Bone marrow (tissue), 2 donors: ENCODE measurements at regions not wholly inside any gene's neighbourhood (a gene's known extent, or its start where the extent isn't known, plus 50 kb on each side); places are given as distances from the start of the nearest gene placed in this dataset.
"Not testable (repeated sequence)": the region's sequence is repeated elsewhere in the genome, so short reads cannot be mapped to it uniquely, and the experiment has no call there.

ENCODE experiments used
- DNase-seq, 2 donors: peaks; one replicate each; lab custom pipeline; 2025; lab: John Stamatoyannopoulos, UW

DNA sequence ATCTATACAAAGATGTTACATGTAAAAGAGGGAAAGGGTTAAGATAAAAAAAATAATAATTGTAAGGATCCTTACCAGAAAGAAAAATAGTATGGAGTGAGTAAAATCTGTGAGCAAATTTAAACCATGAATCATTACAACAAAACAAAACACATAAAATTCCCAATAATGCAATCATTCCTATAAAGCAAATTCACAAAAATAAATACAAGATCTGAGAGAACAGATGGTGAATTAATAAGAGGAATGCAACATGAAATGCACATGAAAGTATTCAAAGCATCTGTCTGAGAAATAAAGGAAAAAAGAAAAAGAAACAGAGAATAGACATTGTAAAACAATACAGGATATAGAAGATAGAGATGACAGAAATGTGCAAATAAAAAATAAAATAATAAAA, 681.5 kb upstream of the KLHL1 start:
- no peak for DNase-seq

DNA sequence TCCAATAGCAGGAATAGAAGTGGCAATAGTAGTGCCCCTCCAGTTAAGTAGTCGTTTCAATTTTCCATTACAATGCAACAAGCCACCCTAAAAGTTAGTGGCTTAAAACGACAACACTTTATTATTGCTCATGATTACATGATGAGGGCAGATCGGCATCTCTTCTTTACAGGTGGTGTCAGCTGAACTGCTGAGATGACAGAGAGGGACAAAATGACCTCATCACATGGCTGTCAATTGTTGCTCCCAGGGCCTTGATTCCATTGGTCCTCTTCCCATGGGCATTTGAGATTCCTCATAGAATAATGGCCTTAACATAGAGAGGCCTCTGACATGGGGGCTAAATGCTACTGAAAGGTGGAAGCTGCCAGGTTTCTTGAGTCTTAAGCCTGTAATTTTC, 679.8 kb upstream of the KLHL1 start:
- DNase-seq = no peak

DNA sequence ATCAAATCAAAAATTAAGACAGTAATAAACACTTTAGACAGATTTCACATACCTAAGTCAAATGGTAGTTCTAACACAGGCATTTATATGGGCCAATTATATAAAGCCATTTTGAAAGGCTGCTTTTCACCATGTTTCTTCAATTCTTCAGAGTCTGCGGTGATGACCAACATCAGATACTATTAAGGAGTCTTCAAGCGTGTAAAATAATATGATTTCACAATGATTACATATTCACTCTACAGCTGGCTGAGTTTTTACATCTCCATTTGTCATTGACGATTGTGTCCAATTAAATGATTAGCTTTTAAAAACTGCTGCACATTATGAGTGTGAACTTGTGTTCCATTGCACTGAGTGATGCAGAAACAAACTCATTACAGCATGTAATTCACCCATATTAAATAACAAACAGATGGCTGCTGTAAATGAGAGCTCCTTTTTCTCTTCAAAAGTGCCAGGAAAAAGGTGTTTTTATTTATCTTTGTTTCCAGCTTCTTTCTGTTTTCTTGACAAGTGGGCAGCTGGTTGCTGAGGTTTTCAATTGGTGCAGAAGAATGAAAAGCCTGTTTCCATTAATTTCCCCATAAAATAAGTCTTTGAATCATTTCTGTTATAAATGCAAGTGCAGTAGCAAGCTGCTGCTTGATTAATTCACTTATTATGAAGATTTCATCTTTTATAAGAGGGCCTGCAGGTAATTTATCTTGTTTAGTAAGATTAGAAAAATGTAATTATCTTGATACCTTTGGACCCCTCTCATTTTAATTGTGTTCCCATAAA, 676.1 kb upstream of the KLHL1 start:
- no peak for DNase-seq

DNA sequence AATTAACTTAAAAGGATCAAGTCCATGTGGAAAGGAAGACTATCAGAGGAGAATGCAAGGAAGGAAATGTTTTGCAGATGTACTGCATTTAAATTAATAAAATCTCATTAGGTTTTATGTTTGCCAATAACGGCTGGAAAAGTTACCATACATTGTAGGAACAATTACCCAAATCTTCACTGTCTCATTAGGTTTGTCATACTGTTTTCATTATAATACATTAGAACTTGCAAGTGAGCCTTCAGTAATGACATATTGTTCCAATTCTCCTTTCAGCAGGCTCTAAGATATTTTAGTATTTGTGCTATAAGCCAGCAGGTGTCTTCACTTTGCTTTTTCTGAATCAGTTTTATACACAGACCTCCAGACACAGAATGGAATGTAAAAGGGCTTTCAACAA, 661.6 kb upstream of the KLHL1 start:
- no peak for DNase-seq

DNA sequence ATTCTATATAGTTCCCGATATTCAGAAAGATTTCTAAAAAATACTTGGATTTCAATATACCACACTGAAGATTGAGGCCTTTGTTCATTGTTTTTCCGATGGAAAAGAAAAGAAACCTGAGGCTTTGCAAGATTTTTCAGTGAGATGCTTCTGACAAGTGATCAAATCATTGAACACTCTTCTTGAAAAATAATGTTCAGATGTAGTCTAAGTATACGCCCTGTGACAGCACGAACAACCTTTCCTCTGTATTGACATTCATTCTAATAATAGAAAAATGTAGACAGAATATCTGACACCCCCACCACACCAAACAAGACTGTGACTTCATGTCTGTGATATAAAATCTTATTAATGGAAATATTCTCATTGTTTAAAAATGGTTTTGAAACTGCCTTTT, 650.7 kb upstream of the KLHL1 start:
- no peak for DNase-seq

DNA sequence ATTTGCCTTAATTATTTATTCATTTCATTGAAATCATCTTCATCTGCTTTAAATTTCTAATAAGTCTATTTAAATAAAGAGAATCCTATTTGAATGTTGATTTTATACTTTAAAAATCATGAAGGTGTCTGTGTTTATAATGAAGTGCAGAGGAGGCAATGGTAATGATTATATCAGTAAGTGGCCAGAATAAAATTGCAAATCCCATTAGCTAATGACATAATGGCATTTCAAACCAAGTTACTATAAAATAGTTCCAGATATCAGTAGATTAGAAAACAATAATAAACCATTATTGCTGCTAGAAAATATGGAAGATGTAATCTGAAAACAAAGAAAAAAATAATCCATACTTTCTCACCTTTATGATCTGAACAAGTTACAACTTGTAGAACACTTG, 647.8 kb upstream of the KLHL1 start:
- no peak for DNase-seq

DNA sequence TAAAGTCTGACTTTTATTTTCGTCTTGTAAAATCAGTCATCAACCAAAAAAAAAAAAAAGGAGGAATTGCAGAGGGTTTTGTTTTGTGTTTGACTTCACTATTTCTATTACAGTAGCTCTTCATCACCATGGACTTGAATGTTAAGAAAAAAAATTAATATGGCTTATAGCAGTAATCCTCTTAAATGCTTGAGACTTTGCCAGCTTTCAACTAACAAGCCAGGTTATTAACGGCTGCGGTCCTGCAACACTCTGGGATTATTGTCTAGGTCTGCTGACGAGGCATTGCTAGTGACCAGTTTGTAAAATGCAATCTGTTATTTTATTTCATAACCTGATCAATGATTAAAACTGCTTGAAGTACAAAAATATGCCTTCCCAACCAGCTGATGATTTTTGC, 647.2 kb upstream of the KLHL1 start:
- DNase-seq = no peak

DNA sequence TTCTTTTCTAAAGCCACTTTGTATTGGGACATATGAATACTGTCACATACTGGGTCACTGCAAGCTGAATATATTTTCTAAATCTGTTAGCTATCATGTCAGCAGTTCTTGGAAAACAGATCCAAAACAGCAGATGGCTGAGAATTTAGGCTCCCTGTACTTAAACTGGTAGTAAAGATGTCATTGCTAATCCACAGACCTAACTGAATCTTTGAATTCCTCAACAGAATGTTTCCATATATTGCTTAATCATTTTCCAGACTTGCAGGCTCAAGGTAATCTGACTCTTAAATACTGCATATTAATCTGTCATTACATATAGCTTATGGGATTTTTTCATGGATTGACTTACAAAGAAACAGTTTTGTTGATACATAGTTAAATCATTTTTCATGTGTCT, 639.0 kb upstream of the KLHL1 start:
- no peak for DNase-seq

DNA sequence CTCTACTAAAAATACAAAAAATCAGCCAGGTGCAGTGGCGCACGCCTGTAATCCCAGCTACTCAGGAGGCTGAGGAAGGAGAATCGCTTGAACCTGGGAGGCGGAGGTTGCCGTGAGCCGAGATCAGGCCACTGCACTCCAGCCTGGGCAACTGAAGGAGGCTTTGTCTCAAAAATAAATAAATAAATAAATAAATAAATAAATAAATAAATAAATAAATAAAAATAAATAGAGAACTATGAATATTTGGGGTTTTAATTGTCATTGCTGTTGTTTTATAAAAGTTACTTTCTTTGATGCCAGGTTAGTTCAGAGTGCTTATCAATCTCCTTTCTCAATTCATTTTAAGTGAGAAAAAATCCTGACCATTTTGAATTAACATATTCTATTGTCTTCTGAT, 638.2 kb upstream of the KLHL1 start:
- not testable (repeated sequence) for DNase-seq

DNA sequence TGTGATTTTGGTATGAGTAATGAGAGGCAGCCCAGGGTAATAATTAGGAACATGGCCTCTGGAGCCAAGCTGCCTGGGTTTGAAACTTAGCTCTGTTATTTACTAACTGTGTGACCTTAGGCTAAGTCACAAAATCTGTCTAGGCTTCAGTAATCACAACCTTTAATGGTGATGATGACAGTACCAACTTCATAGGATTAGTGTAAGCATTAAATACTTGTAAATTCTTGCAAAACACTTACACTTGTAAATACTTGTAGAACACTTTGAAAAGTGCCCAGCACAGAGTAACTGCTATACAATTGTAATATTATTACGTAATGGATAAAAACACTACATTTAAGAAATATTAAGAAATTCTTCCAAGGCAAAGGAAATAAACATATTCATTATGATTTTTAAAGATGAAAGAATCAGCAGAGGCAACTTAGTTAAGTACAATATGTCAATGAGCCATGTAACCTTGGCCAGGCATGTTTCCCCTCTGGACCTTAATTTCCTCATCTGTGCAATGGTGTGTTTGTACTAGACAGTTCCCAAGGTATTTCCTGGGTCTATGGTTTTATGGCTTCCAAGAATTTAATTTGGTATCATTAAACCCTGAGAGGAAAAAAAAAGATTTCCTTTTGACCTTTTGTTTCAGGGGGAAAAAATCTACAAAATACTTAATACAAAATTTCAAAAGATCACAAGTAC, 628.5 kb upstream of the KLHL1 start:
- no peak for DNase-seq

DNA sequence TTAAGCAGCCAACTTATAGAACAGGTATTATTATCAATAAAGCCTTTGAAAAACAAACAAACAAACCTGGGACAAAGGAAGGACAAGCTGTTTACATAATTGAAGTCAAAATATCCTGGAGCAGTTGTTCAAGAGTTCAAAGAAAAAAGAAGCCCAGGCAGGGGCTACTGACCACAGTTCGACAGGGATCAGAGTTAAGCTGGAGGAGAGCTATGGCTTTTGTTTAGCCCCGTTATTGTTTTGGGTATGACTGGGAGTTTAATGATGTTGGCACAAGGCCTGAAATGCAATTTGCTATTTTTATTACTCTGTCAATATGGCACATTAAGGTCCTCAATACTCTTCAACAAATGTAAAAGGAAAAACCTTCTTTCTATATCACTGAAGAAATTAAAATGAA, 624.4 kb upstream of the KLHL1 start:
- no peak for DNase-seq

DNA sequence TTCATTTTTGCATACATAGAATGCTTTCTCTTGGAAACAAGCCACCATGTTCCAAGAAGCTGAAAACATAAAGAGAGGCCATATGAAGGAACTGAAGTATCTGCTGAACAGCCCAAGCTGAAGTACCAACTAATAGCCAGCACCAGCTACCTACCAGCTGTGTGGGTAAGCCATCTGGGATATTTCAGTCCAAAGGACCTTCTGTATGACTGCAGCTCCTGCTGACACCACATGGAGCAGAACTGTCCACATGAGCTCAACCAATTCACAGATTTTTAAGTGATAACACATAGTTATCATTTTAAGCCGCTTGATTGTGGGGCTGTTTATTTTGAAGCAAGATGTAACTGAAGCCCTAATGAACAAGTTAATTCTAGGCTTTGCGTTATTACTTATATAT, 621.1 kb upstream of the KLHL1 start:
- no peak for DNase-seq

DNA sequence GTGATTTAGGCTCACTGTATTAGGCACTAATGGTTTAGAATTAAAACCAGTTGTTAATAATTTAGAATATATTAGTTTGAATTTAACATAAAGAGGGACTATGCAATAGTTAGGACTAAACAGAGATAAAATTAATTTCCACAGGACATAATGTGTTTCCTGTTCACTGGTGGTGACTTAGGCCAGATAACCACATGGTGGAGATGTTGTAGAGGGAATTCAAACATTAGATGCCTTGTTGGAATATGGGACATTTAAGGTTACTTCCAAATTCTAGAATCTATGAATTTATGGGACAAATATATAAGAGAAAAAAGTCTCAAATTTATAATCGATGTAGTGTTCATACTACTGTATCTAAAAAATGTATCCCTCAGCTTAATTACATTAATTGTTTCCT, 615.5 kb upstream of the KLHL1 start:
- no peak for DNase-seq

DNA sequence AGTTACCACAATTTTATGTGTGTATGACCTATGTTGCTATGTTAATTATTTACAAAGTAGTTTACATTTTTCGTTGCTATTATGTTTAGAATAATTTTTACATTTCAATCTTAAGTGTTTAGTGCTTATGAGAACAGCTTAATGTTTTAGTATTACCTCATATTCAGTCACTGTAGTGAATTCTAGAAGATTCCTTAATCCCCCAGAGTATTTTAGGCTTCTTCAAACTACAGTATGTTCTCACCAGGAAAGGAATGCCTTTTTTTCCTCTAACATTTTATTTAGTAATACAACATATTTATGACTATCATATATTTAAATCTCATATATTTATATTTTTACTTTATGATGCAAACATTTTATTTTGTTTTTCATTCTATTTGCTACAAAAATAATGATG, 612.1 kb upstream of the KLHL1 start:
- no peak for DNase-seq

DNA sequence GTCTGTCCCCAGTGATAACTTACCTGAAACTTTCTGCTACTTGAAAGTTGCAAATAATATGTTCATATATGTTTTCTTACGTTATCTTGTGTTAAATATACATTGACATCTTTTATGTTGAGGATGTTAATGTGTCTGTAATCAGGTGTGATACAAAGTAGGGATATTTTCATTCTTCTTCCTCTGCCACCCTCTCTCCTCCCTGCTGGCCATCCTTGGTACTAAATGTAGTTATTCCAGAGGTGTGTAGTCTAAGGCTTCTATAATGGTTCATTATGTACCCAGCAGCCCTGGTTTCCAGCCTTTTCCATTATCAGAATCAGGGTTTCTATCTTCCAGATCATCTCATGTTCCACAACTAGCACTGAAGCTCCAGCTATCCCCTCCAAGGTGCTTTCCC, 606.7 kb upstream of the KLHL1 start:
- no peak for DNase-seq

DNA sequence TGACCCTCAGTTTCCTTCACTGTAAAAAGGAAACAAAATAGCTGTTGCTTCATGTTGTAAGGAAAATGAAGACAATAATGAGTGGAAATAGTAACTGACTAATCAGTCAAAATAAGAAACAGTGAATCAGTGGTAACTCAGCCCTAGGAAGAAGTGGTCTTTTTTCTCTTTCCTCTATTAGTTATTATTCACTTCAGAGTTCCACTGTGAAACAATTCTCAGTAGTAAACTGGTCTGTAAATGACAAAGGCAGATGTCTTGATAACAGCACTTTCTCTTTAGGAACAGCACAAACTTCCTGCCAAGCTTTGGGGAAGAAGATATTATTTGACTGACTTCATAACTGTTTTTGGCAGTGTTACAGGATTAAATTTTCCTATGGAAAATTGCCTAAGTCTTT, 600.5 kb upstream of the KLHL1 start:
- no peak for DNase-seq

DNA sequence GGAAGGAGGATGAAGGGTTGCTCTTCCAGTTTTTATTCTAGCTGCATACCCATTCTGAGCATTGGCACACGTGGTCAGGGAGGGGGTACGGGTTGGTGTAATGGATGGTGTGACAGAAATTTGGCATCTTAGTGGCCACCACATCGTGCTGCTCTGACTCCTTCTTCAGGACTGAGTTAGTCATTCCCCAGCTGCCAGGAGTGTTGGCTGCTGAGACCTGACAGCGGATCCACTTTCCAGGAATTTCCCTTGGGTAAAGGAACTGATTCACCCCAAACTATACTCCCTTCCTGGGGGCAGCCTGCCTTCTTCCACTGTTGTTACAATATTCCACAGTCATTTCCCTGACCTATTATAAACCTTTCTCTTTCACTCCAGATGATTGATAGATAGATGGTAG, 595.5 kb upstream of the KLHL1 start:
- DNase-seq = no peak

DNA sequence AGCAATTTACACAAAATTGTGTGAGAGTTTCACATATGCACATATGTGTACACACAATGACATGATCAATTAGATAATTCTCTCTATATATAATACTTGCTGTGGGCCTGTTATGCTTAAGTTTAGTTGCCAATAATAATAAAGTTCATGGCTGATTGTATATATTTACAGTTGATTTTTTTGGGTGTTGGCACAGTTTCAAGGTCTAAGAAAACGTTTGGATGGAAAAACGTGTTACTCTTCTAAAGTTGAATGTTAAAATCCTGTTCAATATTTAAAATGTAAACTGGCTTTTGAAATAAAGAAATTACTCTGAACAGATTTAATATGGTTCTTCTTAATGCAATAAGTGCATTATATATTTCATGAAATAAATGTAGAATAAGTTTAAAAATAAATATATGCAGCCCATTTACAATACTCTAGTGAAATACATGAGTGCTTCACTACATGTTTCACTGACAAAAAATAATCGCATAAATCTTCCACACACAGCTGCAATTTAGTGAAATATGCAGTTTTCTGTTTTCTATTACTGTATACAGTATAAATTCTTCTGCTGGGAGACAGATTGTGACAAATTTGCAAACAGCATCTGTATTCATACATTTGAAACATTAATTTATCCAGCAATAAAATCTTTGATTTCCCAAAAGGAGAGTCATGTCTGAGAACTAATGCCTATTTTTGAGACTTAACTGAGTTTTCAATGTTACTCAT, 586.9 kb upstream of the KLHL1 start:
- DNase-seq = no peak

DNA sequence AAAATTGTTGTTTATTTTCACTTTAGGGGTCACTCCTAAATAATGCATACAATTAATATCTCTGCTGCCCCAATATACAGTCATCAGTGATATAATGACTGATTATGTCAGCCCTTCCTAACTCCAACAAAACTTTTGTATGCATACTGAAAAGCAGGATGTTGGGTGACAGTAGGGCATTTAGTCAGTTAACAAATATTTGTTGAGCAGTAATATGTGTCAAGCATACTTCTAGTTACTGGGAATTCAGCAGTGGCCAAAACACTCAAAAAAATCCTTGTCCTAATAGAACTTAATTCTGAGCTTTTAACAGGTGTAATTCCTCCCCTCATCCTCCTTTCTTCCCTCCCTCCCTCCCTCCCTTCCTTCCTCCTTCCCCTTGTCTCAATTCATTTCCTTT, 560.7 kb upstream of the KLHL1 start:
- DNase-seq = no peak

DNA sequence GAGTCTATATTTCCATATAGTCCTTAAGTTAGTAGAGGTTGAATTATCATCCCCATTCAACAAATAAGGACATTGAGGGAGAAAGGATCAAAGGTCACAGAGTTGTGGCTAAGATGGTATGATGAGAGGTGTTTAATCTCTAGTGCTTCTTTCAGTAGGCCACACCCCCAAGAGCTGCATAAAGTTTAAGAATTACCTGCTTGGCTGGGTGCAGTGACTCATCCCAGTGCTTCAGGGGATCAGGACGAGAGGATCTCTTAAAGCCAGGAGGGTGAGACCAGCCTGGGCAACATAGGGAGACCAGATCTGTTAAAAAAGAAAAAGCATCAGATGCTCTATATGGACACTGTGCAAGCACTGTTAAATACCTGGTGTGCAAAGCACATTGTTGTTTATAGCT, 560.0 kb upstream of the KLHL1 start:
- DNase-seq = no peak

DNA sequence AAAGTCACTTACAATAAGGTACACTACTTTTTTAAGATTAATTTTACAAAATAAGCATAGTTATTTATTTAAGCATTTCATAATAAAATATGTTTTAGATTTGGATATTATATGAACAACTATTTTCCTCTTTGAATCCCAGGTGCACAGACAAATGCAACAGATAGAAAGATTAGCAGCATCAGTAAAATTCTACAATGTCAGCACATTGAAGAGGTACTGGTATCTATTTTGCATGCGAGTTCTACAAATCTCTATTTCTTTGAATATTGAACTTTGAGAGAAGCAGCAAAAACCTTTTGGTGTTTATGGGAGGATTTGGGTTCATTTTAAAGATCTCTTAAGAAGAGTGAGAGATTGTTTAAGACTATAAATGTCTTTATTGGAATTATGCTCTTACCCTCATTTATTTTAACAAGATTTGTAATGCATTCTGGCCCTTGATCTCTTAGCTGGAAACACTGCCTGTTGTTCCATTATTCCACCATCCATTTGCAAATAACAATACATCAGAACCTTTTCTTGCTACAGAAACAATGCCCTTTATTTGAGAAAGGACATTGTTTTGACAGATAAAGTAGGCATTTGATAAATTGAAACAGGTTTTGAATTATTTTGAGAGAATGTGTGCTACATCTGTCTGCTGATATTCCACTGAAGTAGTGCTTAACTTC, 558.8 kb upstream of the KLHL1 start:
- no peak for DNase-seq

DNA sequence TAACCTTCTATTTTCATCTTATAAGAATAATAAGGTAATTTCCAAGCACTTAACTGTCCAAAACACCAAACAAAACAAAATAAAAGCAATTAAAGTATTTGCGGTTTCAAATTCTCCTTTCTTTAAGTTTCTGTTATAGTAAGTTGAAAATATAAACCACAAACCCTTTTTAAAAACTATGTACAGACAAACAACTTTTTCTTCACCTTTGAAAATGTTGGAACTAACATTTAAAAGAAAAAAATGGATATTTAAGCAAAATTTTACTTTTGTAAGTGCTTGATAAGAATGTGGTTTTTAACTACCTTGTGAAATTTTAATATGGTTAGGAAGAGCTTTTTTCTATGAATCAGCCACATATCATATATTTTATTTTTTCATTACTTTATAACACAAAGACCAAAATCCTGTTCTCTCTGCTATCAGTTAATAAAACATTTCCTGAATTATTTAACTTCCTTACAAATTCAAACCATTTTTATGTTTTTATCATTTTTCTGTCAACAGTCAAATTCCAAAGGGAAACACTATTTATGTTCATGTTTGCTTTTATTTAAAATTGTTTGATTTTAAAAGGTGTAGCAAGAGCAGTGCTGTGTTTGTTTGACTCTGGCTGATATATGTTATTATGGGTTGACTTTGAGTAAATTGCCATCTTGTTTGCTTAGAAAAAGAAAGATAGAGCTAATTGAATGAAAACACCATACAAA, 554.1 kb upstream of the KLHL1 start:
- no peak for DNase-seq
